ENCODE measurements at regions not wholly inside any gene's neighbourhood (a gene's known extent, or its start where the extent isn't known, plus 50 kb on each side); places are given as distances from the start of the nearest gene placed in this dataset.

- WGBS, result 86% methylated on average over 4 of the region's 4 CpGs
Observed at GRCh38 chr20:48433178-48433577, 394.6 kb downstream of the PREX1 start.

GRCh38 chr20:48432494-48432832, 395.3 kb downstream of the PREX1 start:
- WGBS, result 89% methylated on average over 5 of the region's 5 CpGs
- H3K4me1 ChIP-seq, result no peaks in the 10 kb centered on the region
- no peaks in the 10 kb centered on the region for H3K36me3 ChIP-seq
- no peaks in the 10 kb centered on the region for H3K27me3 ChIP-seq
- no peak for DNase-seq (ENCODE audit: extremely low spot score)
- no peak overlapping the region for H3K27ac ChIP-seq (replicated peaks in 1 of 4)
- H3K4me3 ChIP-seq, result no peak overlapping the region
- no peaks in the 10 kb centered on the region for H3K9me3 ChIP-seq
- no peak for TF ChIP-seq CTCF (IDR thresholded peaks at IDR 0.05)
- no peak for TF ChIP-seq POLR2A (IDR thresholded peaks at IDR 0.05; ENCODE audit: low read depth)
- TF ChIP-seq POLR2AphosphoS5 (IDR thresholded peaks at IDR 0.05), result no peak
- no peak for TF ChIP-seq EP300 (IDR thresholded peaks at IDR 0.05)
- intact Hi-C loops (cut with DNase I), result no loop called here

More at GRCh38 chr20:48433178-48433577, 394.6 kb downstream of the PREX1 start:
- no peaks in the 10 kb centered on the region for H3K27me3 ChIP-seq
- H3K36me3 ChIP-seq, result no peaks in the 10 kb centered on the region
- intact Hi-C loops (cut with DNase I), result no loop called here
- no peak for DNase-seq (ENCODE audit: extremely low spot score)
- TF ChIP-seq CTCF (IDR thresholded peaks at IDR 0.05) (no peak), EP300 (IDR thresholded peaks at IDR 0.05) (no peak), POLR2A (IDR thresholded peaks at IDR 0.05; ENCODE audit: low read depth) (no peak), POLR2AphosphoS5 (IDR thresholded peaks at IDR 0.05) (no peak)
- no peak overlapping the region for H3K27ac ChIP-seq (replicated peaks in 1 of 4)
- H3K4me3 ChIP-seq, result no peak overlapping the region
- H3K9me3 ChIP-seq, result peaks cover 0 to 3% (median 2%) of the 10 kb centered on the region in 4 donors
- no peaks in the 10 kb centered on the region for H3K4me1 ChIP-seq

GRCh38 chr20:48431653-48432493, 395.9 kb downstream of the PREX1 start:
- H3K4me3 ChIP-seq, result no peak overlapping the region
- intact Hi-C loops (cut with DNase I), result no loop called here
- H3K27ac ChIP-seq (replicated peaks in 1 of 4), result no peak overlapping the region
- no peaks in the 10 kb centered on the region for H3K4me1 ChIP-seq
- no peak for TF ChIP-seq POLR2AphosphoS5 (IDR thresholded peaks at IDR 0.05)
- TF ChIP-seq CTCF (IDR thresholded peaks at IDR 0.05), result no peak
- TF ChIP-seq EP300 (IDR thresholded peaks at IDR 0.05), result no peak
- no peak for DNase-seq (ENCODE audit: extremely low spot score)
- H3K9me3 ChIP-seq, result no peaks in the 10 kb centered on the region
- WGBS, result 73% methylated on average over 9 of the region's 9 CpGs
- no peaks in the 10 kb centered on the region for H3K36me3 ChIP-seq
- H3K27me3 ChIP-seq, result no peaks in the 10 kb centered on the region

GRCh38 chr20:48426630-48427029, 401.2 kb downstream of the PREX1 start:
- no peak overlapping the region for H3K27ac ChIP-seq (replicated peaks in 1 of 4)
- DNase-seq (ENCODE audit: extremely low spot score), result no peak
- intact Hi-C loops (cut with DNase I), result no loop called here
- H3K4me3 ChIP-seq, result no peak overlapping the region
- no peaks in the 10 kb centered on the region for H3K36me3 ChIP-seq
- no peaks in the 10 kb centered on the region for H3K4me1 ChIP-seq
- H3K9me3 ChIP-seq, result no peaks in the 10 kb centered on the region
- no peak for TF ChIP-seq CTCF (IDR thresholded peaks at IDR 0.05)
- TF ChIP-seq POLR2A (IDR thresholded peaks at IDR 0.05; ENCODE audit: low read depth), result no peak
- TF ChIP-seq POLR2AphosphoS5 (IDR thresholded peaks at IDR 0.05), result no peak
- no peak for TF ChIP-seq EP300 (IDR thresholded peaks at IDR 0.05)
- 86% methylated on average over 1 of the region's 1 CpG for WGBS
- H3K27me3 ChIP-seq, result no peaks in the 10 kb centered on the region
